OCI-LY3 (cell line): ENCODE measurements at regions not wholly inside any gene's neighbourhood (a gene's known extent, or its start where the extent isn't known, plus 50 kb on each side); places are given as distances from the start of the nearest gene placed in this dataset.

Source experiments
- H2AFZ ChIP-seq: fragments of 200-600, 300-600 bp; shearing (Covaris generic); 2 replicates; pipeline ENCODE4 v1.6.0; 2014; ENCODE audit warnings: antibody characterized with exemption, low read depth, low read length
- H3K27ac ChIP-seq: fragments of 200-600, 300-600 bp; sonication (generic); 2 replicates; pipeline ENCODE4 v1.5.1; 2014; ENCODE audit warnings: mild to moderate bottlenecking, low read length, moderate library complexity, mixed read lengths
- H3K27me3 ChIP-seq: fragments of 200-600, 300-600 bp; sonication (generic); 2 replicates; pipeline ENCODE4 v1.6.1; 2014; ENCODE audit warnings: low read depth, low read length, mixed read lengths
- H3K36me3 ChIP-seq: fragments of 200-600, 300-600 bp; sonication (generic); replicated peaks from 2 replicates; pipeline ENCODE3; 2014; ENCODE audit warnings: low read depth, low read length, mixed read lengths
- H3K4me1 ChIP-seq: fragments of 300-600, 200-600 bp; sonication (generic); 2 replicates; pipeline ENCODE4 v1.6.1; 2014; ENCODE audit warnings: low read length, mixed read lengths
- H3K4me2 ChIP-seq: fragments of 200-600, 300-600 bp; sonication (generic); 2 replicates; pipeline ENCODE4 v1.6.1; 2014; ENCODE audit warnings: low read length, mixed read lengths
- H3K4me3 ChIP-seq: fragments of 300-600, 200-600 bp; sonication (generic); 2 replicates; pipeline ENCODE4 v1.5.1; 2014; ENCODE audit warnings: antibody characterized with exemption, mild to moderate bottlenecking, low read length, moderate library complexity
- H3K79me2 ChIP-seq: fragments of 300-600, 200-600 bp; shearing (Covaris generic); 2 replicates; pipeline ENCODE4 v1.6.1; 2014; ENCODE audit warnings: mild to moderate bottlenecking, low read length, mixed read lengths
- H3K9ac ChIP-seq: fragments of 300-600, 200-600 bp; shearing (Covaris generic); 2 replicates; pipeline ENCODE4 v1.6.0; 2014; ENCODE audit warnings: mild to moderate bottlenecking, low read length, moderate library complexity
- H3K9me3 ChIP-seq: fragments of 200-600, 300-600 bp; shearing (Covaris generic); 2 replicates; pipeline ENCODE4 v1.6.1; 2014; ENCODE audit warnings: low read length, mixed read lengths; ENCODE audit not compliant: insufficient read depth
- H4K20me1 ChIP-seq: fragments of 200-600, 300-600 bp; sonication (generic); 2 replicates; pipeline ENCODE4 v1.6.1; 2016; ENCODE audit warnings: low read length, mixed read lengths; ENCODE audit not compliant: insufficient read depth
- EZH2phosphoT487 ChIP-seq: fragments of 200-600 bp; shearing (Covaris generic); IDR thresholded peaks from 2 replicates; pipeline ENCODE4 v1.6.1; 2018; ENCODE audit warnings: antibody characterized with exemption, mixed run types, low read depth
- TF ChIP-seq, protein P1 (sequence below): fragments of 200-600, 300-600 bp; sonication (generic); IDR thresholded peaks from 2 replicates; pipeline ENCODE4 v1.5.1; 2014; ENCODE audit warnings: antibody characterized with exemption, low read length, low read depth

- H3K79me2 ChIP-seq, result no peaks in the 10 kb centered on the region
- H3K9ac ChIP-seq, result no peak overlapping the region
- no peak overlapping the region for H3K4me3 ChIP-seq
- H4K20me1 ChIP-seq, result no peaks in the 10 kb centered on the region
- H3K27me3 ChIP-seq, result no peaks in the 10 kb centered on the region
- TF ChIP-seq, protein P1, sequence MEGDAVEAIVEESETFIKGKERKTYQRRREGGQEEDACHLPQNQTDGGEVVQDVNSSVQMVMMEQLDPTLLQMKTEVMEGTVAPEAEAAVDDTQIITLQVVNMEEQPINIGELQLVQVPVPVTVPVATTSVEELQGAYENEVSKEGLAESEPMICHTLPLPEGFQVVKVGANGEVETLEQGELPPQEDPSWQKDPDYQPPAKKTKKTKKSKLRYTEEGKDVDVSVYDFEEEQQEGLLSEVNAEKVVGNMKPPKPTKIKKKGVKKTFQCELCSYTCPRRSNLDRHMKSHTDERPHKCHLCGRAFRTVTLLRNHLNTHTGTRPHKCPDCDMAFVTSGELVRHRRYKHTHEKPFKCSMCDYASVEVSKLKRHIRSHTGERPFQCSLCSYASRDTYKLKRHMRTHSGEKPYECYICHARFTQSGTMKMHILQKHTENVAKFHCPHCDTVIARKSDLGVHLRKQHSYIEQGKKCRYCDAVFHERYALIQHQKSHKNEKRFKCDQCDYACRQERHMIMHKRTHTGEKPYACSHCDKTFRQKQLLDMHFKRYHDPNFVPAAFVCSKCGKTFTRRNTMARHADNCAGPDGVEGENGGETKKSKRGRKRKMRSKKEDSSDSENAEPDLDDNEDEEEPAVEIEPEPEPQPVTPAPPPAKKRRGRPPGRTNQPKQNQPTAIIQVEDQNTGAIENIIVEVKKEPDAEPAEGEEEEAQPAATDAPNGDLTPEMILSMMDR, result no peak
- no peak for TF ChIP-seq EZH2phosphoT487
- no peak overlapping the region for H2AFZ ChIP-seq
- H3K36me3 ChIP-seq, result no peaks in the 10 kb centered on the region
- H3K9me3 ChIP-seq, result no peaks in the 10 kb centered on the region
- H3K4me2 ChIP-seq, result no peak overlapping the region
- no peak overlapping the region for H3K27ac ChIP-seq
- no peaks in the 10 kb centered on the region for H3K4me1 ChIP-seq
Measured at GRCh38 chr4:123588631-123589241, 192.1 kb downstream of the SPRY1 start.

- no peak overlapping the region for H3K9ac ChIP-seq
- no peak overlapping the region for H3K4me2 ChIP-seq
- no peaks in the 10 kb centered on the region for H3K36me3 ChIP-seq
- H3K4me1 ChIP-seq, result no peaks in the 10 kb centered on the region
- H3K79me2 ChIP-seq, result no peaks in the 10 kb centered on the region
- H2AFZ ChIP-seq, result no peak overlapping the region
- H3K4me3 ChIP-seq, result no peak overlapping the region
- TF ChIP-seq EZH2phosphoT487, result no peak
- TF ChIP-seq, protein P1, result no peak
- no peak overlapping the region for H3K27ac ChIP-seq
- no peaks in the 10 kb centered on the region for H3K27me3 ChIP-seq
- no peaks in the 10 kb centered on the region for H4K20me1 ChIP-seq
- H3K9me3 ChIP-seq, result no peaks in the 10 kb centered on the region
Measured at GRCh38 chr4:123589301-123589700, 192.7 kb downstream of the SPRY1 start.

- Histone ChIP-seq H2AFZ (no peak overlapping the region), H3K4me1 (no peaks in the 10 kb centered on the region), H3K9ac (no peak overlapping the region), H3K27ac (no peak overlapping the region), H3K36me3 (no peaks in the 10 kb centered on the region), H3K4me2 (no peak overlapping the region), H3K4me3 (no peak overlapping the region), H4K20me1 (no peaks in the 10 kb centered on the region), H3K27me3 (no peaks in the 10 kb centered on the region), H3K9me3 (no peaks in the 10 kb centered on the region), H3K79me2 (no peaks in the 10 kb centered on the region)
- no peak for TF ChIP-seq EZH2phosphoT487
- TF ChIP-seq, protein P1, result no peak
Measured at GRCh38 chr4:123591875-123592274, 195.3 kb downstream of the SPRY1 start.

DNA sequence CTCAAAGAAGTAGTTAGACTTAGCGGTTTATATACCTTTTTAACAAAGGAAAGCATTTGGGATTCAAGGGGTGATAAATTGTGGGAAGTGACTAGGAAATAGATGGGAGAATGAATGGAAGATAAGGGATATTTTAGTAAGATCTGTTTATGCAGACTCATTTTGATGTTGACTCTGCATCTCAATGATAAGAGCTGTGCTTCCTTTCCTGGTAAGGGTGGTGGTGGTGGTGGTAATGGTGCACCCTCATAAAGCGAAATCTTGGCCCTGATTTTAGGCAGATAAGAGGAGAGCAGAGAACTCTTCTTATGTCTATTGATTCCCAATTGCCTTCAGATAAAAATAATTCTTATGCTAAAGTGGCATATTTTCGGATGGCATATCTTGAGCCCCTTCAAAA, 197.1 kb downstream of the SPRY1 start:
- no peaks in the 10 kb centered on the region for H3K27me3 ChIP-seq
- H4K20me1 ChIP-seq, result no peaks in the 10 kb centered on the region
- TF ChIP-seq EZH2phosphoT487, result no peak
- TF ChIP-seq, protein P1, result no peak
- H3K36me3 ChIP-seq, result no peaks in the 10 kb centered on the region
- H3K79me2 ChIP-seq, result no peaks in the 10 kb centered on the region
- no peak overlapping the region for H2AFZ ChIP-seq
- H3K4me3 ChIP-seq, result no peak overlapping the region
- H3K27ac ChIP-seq, result no peak overlapping the region
- H3K4me2 ChIP-seq, result no peak overlapping the region
- H3K4me1 ChIP-seq, result no peaks in the 10 kb centered on the region
- H3K9ac ChIP-seq, result no peak overlapping the region
- H3K9me3 ChIP-seq, result no peaks in the 10 kb centered on the region
